ENCODE measurements at regions not wholly inside any gene's neighbourhood (a gene's known extent, or its start where the extent isn't known, plus 50 kb on each side); places are given as distances from the start of the nearest gene placed in this dataset.

- no peak for DNase-seq
These were observed 114.5 kb downstream of the RXFP2 start for GRCh38 chr13:31853643-31854326.

GRCh38 chr13:31859571-31859970, 120.2 kb downstream of the RXFP2 start:
- no peak for DNase-seq

- peak in 1 of 2 experiments; percentile 41 for DNase-seq
These were observed 120.7 kb downstream of the RXFP2 start for GRCh38 chr13:31860002-31860401.

- no peak for DNase-seq
These were observed 123.5 kb downstream of the RXFP2 start for GRCh38 chr13:31862828-31863227.

- no peak for DNase-seq
These were observed 125.0 kb downstream of the RXFP2 start for GRCh38 chr13:31864307-31864706.

- DNase-seq: no peak
These were observed 126.8 kb downstream of the RXFP2 start for GRCh38 chr13:31866099-31866498.

DNA sequence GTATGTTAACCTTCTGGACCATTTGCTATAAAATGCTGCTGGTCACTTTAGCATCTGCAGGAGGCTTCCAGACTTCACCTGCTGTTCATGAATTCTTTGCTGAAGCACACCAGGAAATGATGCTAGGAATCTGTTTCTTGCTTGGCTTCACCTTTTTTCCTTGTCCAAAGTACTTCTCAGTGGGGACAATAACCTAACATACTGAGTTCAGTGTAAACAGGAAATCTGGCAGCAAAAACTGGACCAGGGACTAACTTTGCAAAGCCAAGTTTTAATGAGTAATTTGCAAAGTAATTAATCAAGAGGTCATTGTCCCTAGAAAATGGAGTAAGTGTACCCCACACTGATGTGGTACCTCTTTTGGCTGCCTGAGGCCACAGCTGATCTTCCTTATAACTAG, 128.4 kb downstream of the RXFP2 start:
- no peak for DNase-seq

DNA sequence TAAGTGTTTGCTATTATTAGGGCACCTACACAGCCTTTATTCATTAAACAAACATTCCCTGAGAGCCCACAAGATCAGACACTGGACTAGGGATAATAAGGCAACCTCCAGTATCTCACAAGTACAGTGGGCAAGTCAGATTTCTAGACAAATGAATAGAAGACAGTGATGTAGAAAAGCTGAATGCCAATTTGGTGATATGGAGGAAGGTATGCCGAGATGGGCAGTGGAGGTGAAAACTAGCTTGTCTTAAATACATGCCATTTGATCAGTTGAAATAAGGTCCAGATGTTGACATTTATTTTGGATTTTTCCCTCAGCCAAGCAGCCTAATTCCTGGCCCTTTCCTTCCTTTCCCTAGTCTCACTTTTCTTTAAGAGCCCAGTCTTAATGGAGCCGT, 130.3 kb downstream of the RXFP2 start:
- DNase-seq: no peak

GRCh38 chr13:31870511-31870910, 131.2 kb downstream of the RXFP2 start:
- no peak for DNase-seq

- no peak for DNase-seq
These were observed 133.8 kb downstream of the RXFP2 start for GRCh38 chr13:31873145-31873544.

DNA sequence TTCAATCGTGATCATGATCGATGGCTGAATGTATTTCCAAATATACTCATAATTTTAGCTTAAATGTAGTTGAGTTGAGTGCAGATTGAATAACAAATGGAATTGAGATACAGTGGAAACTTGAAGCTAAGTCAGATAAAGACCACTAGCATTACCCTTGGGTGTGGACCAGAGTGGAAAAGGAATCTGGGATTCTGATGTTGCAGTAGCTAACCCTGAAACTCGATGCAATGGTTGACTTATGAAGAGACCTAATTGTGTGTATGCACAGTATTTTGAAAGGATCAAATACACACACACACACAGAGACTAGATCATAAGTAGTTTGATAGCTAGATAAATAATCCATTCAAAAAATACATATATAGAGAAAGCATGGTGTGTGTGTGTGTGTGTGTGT, 135.8 kb downstream of the RXFP2 start:
- no peak for DNase-seq

GRCh38 chr13:31878052-31878451, 138.7 kb downstream of the RXFP2 start:
- no peak for DNase-seq

- no peak for DNase-seq
These were observed 139.2 kb downstream of the RXFP2 start for GRCh38 chr13:31878495-31878894.

GRCh38 chr13:31878955-31879354, 139.6 kb downstream of the RXFP2 start:
- DNase-seq: no peak

DNA sequence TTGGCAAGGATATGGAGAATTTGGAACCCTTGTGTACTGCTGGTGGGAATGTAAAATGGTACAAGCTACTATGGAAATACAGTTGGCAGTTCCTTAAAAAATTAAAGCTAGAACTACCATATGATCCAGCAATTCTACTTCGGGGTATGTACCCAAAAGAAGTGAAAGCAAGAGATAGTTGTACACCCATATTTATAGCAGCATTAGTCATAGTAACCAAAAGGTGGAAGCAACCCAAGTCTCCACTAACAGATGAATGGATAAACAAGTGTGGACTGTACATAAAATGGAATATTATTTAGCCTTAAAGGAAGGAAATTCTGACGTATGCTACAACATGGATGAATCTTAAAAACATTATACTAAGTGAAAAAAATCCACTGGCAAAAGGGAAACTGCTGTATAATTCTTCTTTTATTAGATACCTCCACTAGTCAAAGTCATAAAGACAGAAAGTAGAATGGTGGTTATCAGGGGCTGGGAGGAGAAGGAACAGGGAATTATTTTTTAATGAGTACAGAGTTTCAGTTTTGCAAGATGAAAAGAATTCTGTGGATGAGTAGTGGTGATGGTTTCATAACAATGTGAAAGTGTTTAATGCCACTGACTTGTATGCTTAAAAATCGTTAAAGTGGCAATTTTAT, 141.6 kb downstream of the RXFP2 start:
- DNase-seq: no peak

GRCh38 chr13:31881495-31881882, 142.2 kb downstream of the RXFP2 start:
- no peak for DNase-seq

- DNase-seq: no peak
These were observed 143.5 kb downstream of the RXFP2 start for GRCh38 chr13:31882794-31883193.

DNA sequence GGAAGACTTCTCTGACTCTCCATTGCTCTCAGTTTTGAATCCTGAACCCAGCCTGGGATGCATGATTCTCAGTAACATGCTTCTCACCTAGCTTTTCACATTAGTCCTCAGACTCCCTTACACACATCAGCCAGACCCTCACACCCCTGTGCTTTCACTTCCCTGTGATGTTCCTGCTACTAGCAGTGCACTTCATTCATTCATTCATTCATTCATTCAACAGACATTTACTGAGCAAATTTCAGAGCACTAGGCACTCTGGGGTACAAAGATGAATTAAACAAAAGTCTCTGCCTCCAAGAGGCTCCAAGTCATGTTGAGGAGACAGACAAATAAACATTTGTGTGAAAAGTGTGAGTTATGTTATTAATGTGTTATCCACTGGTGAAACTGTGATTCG, 145.2 kb downstream of the RXFP2 start:
- no peak for DNase-seq

- DNase-seq: no peak
These were observed 145.6 kb upstream of the FRY start for GRCh38 chr13:31885994-31886393.

- DNase-seq: no peak
These were observed 144.3 kb upstream of the FRY start for GRCh38 chr13:31887286-31887685.

DNA sequence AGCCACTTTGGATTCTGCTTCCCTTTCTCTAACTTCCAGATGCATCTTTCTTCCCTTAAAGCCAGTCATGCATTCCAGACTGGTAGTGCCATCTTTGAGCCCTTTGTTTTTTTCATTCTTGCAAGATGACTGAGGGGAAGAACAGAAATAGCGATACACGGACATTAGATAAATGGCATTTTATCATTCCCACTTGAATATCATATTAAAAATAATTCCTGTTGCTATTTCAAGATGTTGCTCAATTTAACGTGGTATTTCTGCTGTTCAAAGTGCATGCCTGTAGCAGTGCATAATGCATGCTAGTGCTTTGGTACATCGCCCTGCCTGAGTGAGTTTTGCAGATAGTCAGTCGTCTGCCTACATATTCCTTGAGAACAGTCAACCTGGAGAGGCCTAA, 140.6 kb upstream of the FRY start:
- DNase-seq: no peak

GRCh38 chr13:31891472-31891871, 140.1 kb upstream of the FRY start:
- no peak for DNase-seq

- DNase-seq: no peak
These were observed 136.6 kb upstream of the FRY start for GRCh38 chr13:31894931-31895330.

- no peak for DNase-seq
These were observed 135.9 kb upstream of the FRY start for GRCh38 chr13:31895691-31896090.

DNA sequence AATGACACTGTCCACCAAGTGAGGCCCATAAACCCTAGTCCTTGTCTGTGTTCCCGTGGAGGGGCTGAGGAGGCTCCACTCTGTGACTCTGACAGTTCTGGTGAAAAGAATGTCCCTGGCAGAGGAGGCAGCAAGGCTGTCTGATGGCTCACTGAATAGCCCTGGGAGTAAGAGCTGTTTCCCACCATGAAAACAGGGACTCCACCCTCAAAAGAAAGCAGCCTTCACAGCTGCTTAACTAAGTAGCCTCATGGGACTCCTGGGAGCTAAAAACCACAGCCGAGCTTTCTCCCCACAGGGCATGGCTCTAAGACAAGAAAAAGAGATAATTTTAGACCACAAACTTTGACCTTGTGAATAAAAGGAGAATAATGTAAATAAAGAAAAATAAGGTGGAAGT, 135.1 kb upstream of the FRY start:
- DNase-seq: no peak

Measured in cerebellar nuclear complex (tissue), 1 donor.